Astrocyte (in vitro differentiated cells and primary cell): ENCODE measurements at regions not wholly inside any gene's neighbourhood (a gene's known extent, or its start where the extent isn't known, plus 50 kb on each side); places are given as distances from the start of the nearest gene placed in this dataset.

Source experiments
- DNase-seq: peaks from one replicate; pipeline ENCODE4 v3.0.0-alpha.2; 2010; ENCODE audit warnings: low read depth
- FAIRE-seq: peaks from 2 replicates; lab custom pipeline; 2011; peaks lifted over from hg19 to GRCh38; lab: Jason Lieb, UNC
- H2AFZ ChIP-seq: 2 replicates; pipeline ENCODE4 v1.6.0; 2012; ENCODE audit warnings: low read depth, low read length, inconsistent platforms
- H3K27ac ChIP-seq: 2 replicates; pipeline ENCODE4 v1.5.1; 2011; ENCODE audit warnings: low read depth, low read length, inconsistent platforms
- H3K27me3 ChIP-seq: 2 replicates; pipeline ENCODE4 v1.6.0; 2011; ENCODE audit warnings: low read length, inconsistent platforms; ENCODE audit not compliant: insufficient read depth
- H3K36me3 ChIP-seq: 2 replicates; pipeline ENCODE4 v1.5.1; 2011; ENCODE audit warnings: low read length, inconsistent platforms; ENCODE audit not compliant: insufficient read depth
- H3K4me1 ChIP-seq: 2 replicates; pipeline ENCODE4 v1.5.1; 2011; ENCODE audit warnings: low read length, inconsistent platforms; ENCODE audit not compliant: insufficient read depth
- H3K4me2 ChIP-seq: 2 replicates; pipeline ENCODE4 v1.6.0; 2012; ENCODE audit warnings: low read length, inconsistent platforms
- H3K4me3 ChIP-seq: 2 replicates; pipeline ENCODE4 v1.5.1; 2011; ENCODE audit warnings: low read depth, mild to moderate bottlenecking, low read length, inconsistent platforms; ENCODE audit not compliant: insufficient read depth
- H3K79me2 ChIP-seq: 2 replicates; pipeline ENCODE4 v1.6.0; 2012; ENCODE audit warnings: mild to moderate bottlenecking, low read length, inconsistent platforms; ENCODE audit not compliant: insufficient read depth
- H3K9ac ChIP-seq: 2 replicates; pipeline ENCODE4 v1.6.0; 2012; ENCODE audit warnings: mild to moderate bottlenecking, low read length, inconsistent platforms
- H3K9me3 ChIP-seq: 2 replicates; pipeline ENCODE4 v1.5.1; 2012; ENCODE audit warnings: low read depth, mild to moderate bottlenecking, low read length, inconsistent platforms; ENCODE audit not compliant: insufficient read depth
- H4K20me1 ChIP-seq: 2 replicates; pipeline ENCODE4 v1.6.0; 2012; ENCODE audit warnings: low read length, inconsistent platforms; ENCODE audit not compliant: insufficient read depth
- H3K27ac Mint-ChIP-seq: one replicate; pipeline ENCODE4 v1.8.0; 2021; ENCODE audit warnings: mild to moderate bottlenecking, mixed read lengths; ENCODE audit not compliant: unreplicated experiment
- H3K27me3 Mint-ChIP-seq: one replicate; pipeline ENCODE4 v1.8.0; 2021; ENCODE audit warnings: low read depth, mixed read lengths; ENCODE audit not compliant: unreplicated experiment
- H3K36me3 Mint-ChIP-seq: one replicate; pipeline ENCODE4 v1.8.0; 2021; ENCODE audit warnings: low read depth, mixed read lengths; ENCODE audit not compliant: unreplicated experiment
- H3K4me1 Mint-ChIP-seq: one replicate; pipeline ENCODE4 v1.8.0; 2021; ENCODE audit warnings: low read depth, mixed read lengths; ENCODE audit not compliant: unreplicated experiment
- H3K4me3 Mint-ChIP-seq: one replicate; pipeline ENCODE4 v1.8.0; 2021; ENCODE audit warnings: mild to moderate bottlenecking, moderate library complexity, mixed read lengths; ENCODE audit not compliant: unreplicated experiment
- H3K9me3 Mint-ChIP-seq: one replicate; pipeline ENCODE4 v1.8.0; 2021; ENCODE audit warnings: mild to moderate bottlenecking, mixed read lengths; ENCODE audit not compliant: unreplicated experiment
- CTCF ChIP-seq: IDR thresholded peaks from 2 replicates; pipeline ENCODE4 v1.5.1; 2011; ENCODE audit warnings: low read depth, mild to moderate bottlenecking, inconsistent platforms, low read length, moderate library complexity; ENCODE audit not compliant: insufficient read depth
- EZH2 ChIP-seq: IDR thresholded peaks from 2 replicates; pipeline ENCODE4 v1.6.1; 2012; ENCODE audit warnings: mild to moderate bottlenecking, low read length, inconsistent platforms; ENCODE audit not compliant: insufficient read depth

- Mint-ChIP-seq H3K36me3 (peaks cover 2% of the 10 kb centered on the region), H3K27me3 (peaks cover 6% of the 10 kb centered on the region), H3K9me3 (peaks cover 11% of the 10 kb centered on the region), H3K4me3 (no peak overlapping the region), H3K4me1 (peaks cover 3% of the 10 kb centered on the region), H3K27ac (no peak overlapping the region)
- no peaks in the 10 kb centered on the region for H3K4me1 ChIP-seq
- no peaks in the 10 kb centered on the region for H3K36me3 ChIP-seq
- no peak for TF ChIP-seq CTCF
- no peak for TF ChIP-seq EZH2
- H4K20me1 ChIP-seq, result no peaks in the 10 kb centered on the region
- H3K9me3 ChIP-seq, result no peaks in the 10 kb centered on the region
- no peak overlapping the region for H3K4me3 ChIP-seq
- H2AFZ ChIP-seq, result no peak overlapping the region
- H3K4me2 ChIP-seq, result no peak overlapping the region
- no peak for DNase-seq
- H3K27ac ChIP-seq, result no peak overlapping the region
- FAIRE-seq, result no peak
- H3K9ac ChIP-seq, result no peak overlapping the region
- H3K79me2 ChIP-seq, result no peaks in the 10 kb centered on the region
- no peaks in the 10 kb centered on the region for H3K27me3 ChIP-seq
Observed at GRCh38 chr11:31902706-31903105, 91.6 kb upstream of the PAX6 start.

- no peak overlapping the region for H3K4me3 Mint-ChIP-seq
- no peaks in the 10 kb centered on the region for H4K20me1 ChIP-seq
- TF ChIP-seq CTCF (no peak), EZH2 (no peak)
- DNase-seq, result no peak
- no peaks in the 10 kb centered on the region for H3K27me3 ChIP-seq
- no peak overlapping the region for H3K27ac Mint-ChIP-seq
- no peak overlapping the region for H3K4me3 ChIP-seq
- no peaks in the 10 kb centered on the region for H3K36me3 ChIP-seq
- H3K4me2 ChIP-seq, result no peak overlapping the region
- peaks cover 7% of the 10 kb centered on the region for H3K9me3 ChIP-seq
- FAIRE-seq, result no peak
- H3K9me3 Mint-ChIP-seq, result peaks cover 7% of the 10 kb centered on the region
- H3K27ac ChIP-seq, result no peak overlapping the region
- H3K27me3 Mint-ChIP-seq, result peaks cover 3% of the 10 kb centered on the region
- H3K36me3 Mint-ChIP-seq, result no peaks in the 10 kb centered on the region
- peaks cover 11% of the 10 kb centered on the region for H3K4me1 Mint-ChIP-seq
- H3K9ac ChIP-seq, result no peak overlapping the region
- no peak overlapping the region for H2AFZ ChIP-seq
- no peaks in the 10 kb centered on the region for H3K4me1 ChIP-seq
- H3K79me2 ChIP-seq, result no peaks in the 10 kb centered on the region
Observed at GRCh38 chr11:31895926-31896325, 84.8 kb upstream of the PAX6 start.

- Histone ChIP-seq H4K20me1 (no peaks in the 10 kb centered on the region), H3K27me3 (no peaks in the 10 kb centered on the region), H3K79me2 (no peaks in the 10 kb centered on the region), H3K36me3 (no peaks in the 10 kb centered on the region), H2AFZ (no peak overlapping the region), H3K9ac (no peak overlapping the region), H3K4me3 (no peak overlapping the region), H3K4me2 (no peak overlapping the region), H3K9me3 (peaks cover 7% of the 10 kb centered on the region), H3K27ac (no peak overlapping the region), H3K4me1 (peaks cover 11% of the 10 kb centered on the region)
- TF ChIP-seq EZH2 (no peak), CTCF (no peak)
- Mint-ChIP-seq H3K27ac (peak overlapping the region; percentile 31), H3K9me3 (no peaks in the 10 kb centered on the region), H3K27me3 (peaks cover 2% of the 10 kb centered on the region), H3K36me3 (no peaks in the 10 kb centered on the region), H3K4me3 (no peak overlapping the region), H3K4me1 (peaks cover 25% of the 10 kb centered on the region)
- DNase-seq, result no peak
- no peak for FAIRE-seq
Observed at GRCh38 chr11:31887180-31887579, 76.1 kb upstream of the PAX6 start.
